Neural progenitor cell (in vitro differentiated cells): ENCODE measurements at regions not wholly inside any gene's neighbourhood (a gene's known extent, or its start where the extent isn't known, plus 50 kb on each side); places are given as distances from the start of the nearest gene placed in this dataset.

Experiments used
- DNase-seq: peaks from one replicate; pipeline ENCODE4 v3.0.0-alpha.2; 2016; ENCODE audit warnings: low spot score
- H2AFZ ChIP-seq: fragments of 200-600 bp; sonication (generic); replicated peaks from 2 replicates; pipeline ENCODE4 v1.6.1; 2016; ENCODE audit warnings: antibody characterized with exemption
- H3F3A ChIP-seq: fragments of 200-600 bp; sonication (generic); 2 replicates; pipeline ENCODE4 v1.6.1; 2016; ENCODE audit warnings: antibody characterized with exemption, low read depth
- H3K27ac ChIP-seq: fragments of 200-600 bp; sonication (generic); 2 replicates; pipeline ENCODE4 v1.5.1; 2016; ENCODE audit warnings: mild to moderate bottlenecking
- H3K27me3 ChIP-seq: fragments of 200-600 bp; sonication (generic); 2 replicates; pipeline ENCODE4 v1.6.1; 2016; ENCODE audit warnings: mild to moderate bottlenecking, moderate library complexity
- H3K36me3 ChIP-seq: fragments of 200-600 bp; sonication (generic); 2 replicates; pipeline ENCODE4 v1.5.1; 2016
- H3K4me1 ChIP-seq: fragments of 200-600 bp; sonication (generic); 2 replicates; pipeline ENCODE4 v1.6.1; 2016; ENCODE audit warnings: mixed run types
- H3K4me2 ChIP-seq: fragments of 200-600 bp; sonication (generic); 2 replicates; pipeline ENCODE4 v1.6.1; 2016
- H3K4me3 ChIP-seq: fragments of 200-600 bp; sonication (generic); 2 replicates; pipeline ENCODE4 v1.5.1; 2016
- H3K79me2 ChIP-seq: fragments of 200-600 bp; sonication (generic); 2 replicates; pipeline ENCODE4 v1.6.1; 2016; ENCODE audit warnings: low read depth
- H3K9ac ChIP-seq: fragments of 200-600 bp; sonication (generic); 2 replicates; pipeline ENCODE4 v1.6.1; 2016
- H3K9me3 ChIP-seq: fragments of 200-600 bp; sonication (generic); 2 replicates; pipeline ENCODE4 v1.5.1; 2016; ENCODE audit warnings: low read depth
- H4K20me1 ChIP-seq: fragments of 200-600 bp; sonication (generic); 2 replicates; pipeline ENCODE4 v1.6.1; 2016; ENCODE audit warnings: low read depth
- H3K27ac Mint-ChIP-seq: 3 replicates; pipeline ENCODE4 v1.8.0; 2021; ENCODE audit warnings: mixed read lengths
- H3K27me3 Mint-ChIP-seq: 2 replicates; pipeline ENCODE4 v1.8.0; 2022; ENCODE audit warnings: low read depth, mild to moderate bottlenecking, inconsistent platforms, moderate library complexity, mixed read lengths; ENCODE audit not compliant: insufficient read depth
- H3K36me3 Mint-ChIP-seq: 3 replicates; pipeline ENCODE4 v1.8.0; 2021; ENCODE audit warnings: mixed read lengths
- H3K4me1 Mint-ChIP-seq: 3 replicates; pipeline ENCODE4 v1.8.0; 2021; ENCODE audit warnings: mixed read lengths
- H3K4me3 Mint-ChIP-seq: 3 replicates; pipeline ENCODE4 v1.8.0; 2021; ENCODE audit warnings: mild to moderate bottlenecking, moderate library complexity, mixed read lengths
- H3K9me3 Mint-ChIP-seq: 3 replicates; pipeline ENCODE4 v1.8.0; 2020; ENCODE audit warnings: mixed read lengths
- EZH2 ChIP-seq: fragments of 200-600 bp; sonication (generic); IDR thresholded peaks from 2 replicates; pipeline ENCODE4 v1.6.1; 2017; ENCODE audit warnings: antibody characterized with exemption, mild to moderate bottlenecking, moderate library complexity
- EZH2phosphoT487 ChIP-seq: fragments of 200-600 bp; sonication (generic); IDR thresholded peaks from 2 replicates; pipeline ENCODE4 v1.6.1; 2017; ENCODE audit warnings: antibody characterized with exemption
- TF ChIP-seq, protein P1 (sequence below): fragments of 200-600 bp; sonication (generic); IDR thresholded peaks from 2 replicates; pipeline ENCODE4 v1.5.1; 2017; ENCODE audit warnings: antibody characterized with exemption, mild to moderate bottlenecking

DNA sequence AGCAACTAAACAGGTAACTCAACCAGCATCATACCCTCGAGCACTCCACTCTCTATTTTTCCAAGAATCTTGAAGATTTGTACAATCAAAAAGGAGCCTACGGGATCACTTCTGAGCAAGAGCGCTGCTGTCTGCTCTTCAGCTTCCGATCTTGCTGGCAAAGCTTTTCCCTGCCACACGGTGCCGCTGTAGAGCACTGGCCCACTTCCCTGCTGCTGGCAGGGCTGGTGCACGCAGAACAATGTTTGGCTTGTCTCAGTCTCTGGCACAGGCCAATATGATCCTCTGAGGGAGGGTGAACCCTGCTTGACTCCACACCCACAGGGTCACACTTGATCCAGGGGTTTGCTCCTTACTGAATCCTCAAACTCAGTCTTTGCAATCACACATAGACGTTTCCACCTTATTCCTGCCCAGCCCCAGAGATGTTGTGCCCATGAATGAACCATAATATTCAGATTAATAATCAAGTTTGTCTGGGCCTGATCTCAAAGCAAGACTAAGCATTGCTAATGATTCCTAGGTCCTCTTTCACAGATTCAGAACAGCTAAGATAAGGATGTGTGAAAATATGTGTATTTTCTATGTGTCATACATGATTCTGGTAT is 536.6 kb downstream of the SOX6 start:
- Histone ChIP-seq H3K27me3 (no peaks in the 10 kb centered on the region), H3K4me3 (no peak overlapping the region), H3K9me3 (no peaks in the 10 kb centered on the region), H3K4me1 (no peaks in the 10 kb centered on the region), H3F3A (no peaks in the 10 kb centered on the region), H4K20me1 (no peaks in the 10 kb centered on the region), H3K9ac (no peak overlapping the region), H3K27ac (no peak overlapping the region), H3K4me2 (no peak overlapping the region), H2AFZ (peak overlapping the region; percentile 18), H3K36me3 (no peaks in the 10 kb centered on the region), H3K79me2 (no peaks in the 10 kb centered on the region)
- Mint-ChIP-seq H3K4me3 (no peak overlapping the region), H3K27ac (no peak overlapping the region), H3K9me3 (peaks cover 22% of the 10 kb centered on the region), H3K36me3 (no peaks in the 10 kb centered on the region), H3K4me1 (peaks cover 12% of the 10 kb centered on the region), H3K27me3 (peaks cover 7% of the 10 kb centered on the region)
- no peak for TF ChIP-seq EZH2
- TF ChIP-seq, protein P1, sequence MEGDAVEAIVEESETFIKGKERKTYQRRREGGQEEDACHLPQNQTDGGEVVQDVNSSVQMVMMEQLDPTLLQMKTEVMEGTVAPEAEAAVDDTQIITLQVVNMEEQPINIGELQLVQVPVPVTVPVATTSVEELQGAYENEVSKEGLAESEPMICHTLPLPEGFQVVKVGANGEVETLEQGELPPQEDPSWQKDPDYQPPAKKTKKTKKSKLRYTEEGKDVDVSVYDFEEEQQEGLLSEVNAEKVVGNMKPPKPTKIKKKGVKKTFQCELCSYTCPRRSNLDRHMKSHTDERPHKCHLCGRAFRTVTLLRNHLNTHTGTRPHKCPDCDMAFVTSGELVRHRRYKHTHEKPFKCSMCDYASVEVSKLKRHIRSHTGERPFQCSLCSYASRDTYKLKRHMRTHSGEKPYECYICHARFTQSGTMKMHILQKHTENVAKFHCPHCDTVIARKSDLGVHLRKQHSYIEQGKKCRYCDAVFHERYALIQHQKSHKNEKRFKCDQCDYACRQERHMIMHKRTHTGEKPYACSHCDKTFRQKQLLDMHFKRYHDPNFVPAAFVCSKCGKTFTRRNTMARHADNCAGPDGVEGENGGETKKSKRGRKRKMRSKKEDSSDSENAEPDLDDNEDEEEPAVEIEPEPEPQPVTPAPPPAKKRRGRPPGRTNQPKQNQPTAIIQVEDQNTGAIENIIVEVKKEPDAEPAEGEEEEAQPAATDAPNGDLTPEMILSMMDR, result peak; percentile 86
- TF ChIP-seq EZH2phosphoT487, result no peak
- DNase-seq, result peak; percentile 74

DNA sequence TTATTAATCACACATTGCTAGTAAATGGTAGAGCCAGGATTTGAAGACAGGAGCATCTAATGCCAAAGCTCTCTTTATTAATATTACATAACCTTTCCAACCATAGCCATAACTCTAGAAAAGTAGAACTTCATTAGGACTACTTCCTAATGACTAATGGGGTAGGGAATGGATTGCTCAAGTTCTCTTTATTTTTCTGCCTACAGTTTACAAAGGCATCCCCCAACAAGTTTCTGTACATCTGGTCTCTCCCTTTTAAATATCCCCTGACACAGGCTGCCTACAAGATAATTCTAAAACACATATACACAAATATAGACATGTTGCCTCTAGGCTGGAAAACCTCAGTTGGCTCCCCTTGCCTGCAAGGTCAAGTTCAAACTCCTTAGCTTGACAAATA is 534.9 kb downstream of the SOX6 start:
- Histone ChIP-seq H3K4me1 (no peaks in the 10 kb centered on the region), H4K20me1 (no peaks in the 10 kb centered on the region), H3K27me3 (no peaks in the 10 kb centered on the region), H3K4me2 (no peak overlapping the region), H3K79me2 (no peaks in the 10 kb centered on the region), H3K9me3 (no peaks in the 10 kb centered on the region), H3F3A (no peaks in the 10 kb centered on the region), H3K36me3 (no peaks in the 10 kb centered on the region), H2AFZ (no peak overlapping the region), H3K27ac (no peak overlapping the region), H3K4me3 (no peak overlapping the region), H3K9ac (no peak overlapping the region)
- peaks cover 6% of the 10 kb centered on the region for H3K27me3 Mint-ChIP-seq
- no peak overlapping the region for H3K4me3 Mint-ChIP-seq
- DNase-seq, result no peak
- no peaks in the 10 kb centered on the region for H3K36me3 Mint-ChIP-seq
- no peak overlapping the region for H3K27ac Mint-ChIP-seq
- peaks cover 12% of the 10 kb centered on the region for H3K4me1 Mint-ChIP-seq
- TF ChIP-seq, protein P1, result no peak
- TF ChIP-seq EZH2 (no peak), EZH2phosphoT487 (no peak)
- H3K9me3 Mint-ChIP-seq, result peaks cover 18% of the 10 kb centered on the region

DNA sequence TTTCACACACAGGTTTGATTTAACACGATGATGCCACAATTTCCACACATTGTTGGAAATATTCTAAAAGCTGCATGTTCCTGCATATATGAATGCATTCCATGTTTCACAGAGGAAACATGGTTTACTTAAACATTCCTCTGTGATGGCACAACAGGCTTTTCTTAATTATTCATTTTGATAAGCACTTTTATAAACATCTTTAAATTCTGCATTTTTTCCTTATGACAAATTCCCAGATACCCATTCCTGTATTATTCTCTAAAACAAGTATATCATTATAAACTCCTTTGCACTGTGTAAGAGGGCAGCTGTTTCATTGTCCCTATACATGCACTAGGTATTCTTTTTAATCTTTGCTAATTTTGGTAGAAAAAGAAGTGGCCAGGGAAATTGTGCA is 532.3 kb downstream of the SOX6 start:
- peaks cover 20% of the 10 kb centered on the region for H3K4me1 ChIP-seq
- H4K20me1 ChIP-seq, result no peaks in the 10 kb centered on the region
- Mint-ChIP-seq H3K27me3 (peaks cover 6% of the 10 kb centered on the region), H3K4me1 (peaks cover 34% of the 10 kb centered on the region), H3K9me3 (peaks cover 18% of the 10 kb centered on the region), H3K36me3 (no peaks in the 10 kb centered on the region), H3K4me3 (no peak overlapping the region), H3K27ac (no peak overlapping the region)
- DNase-seq, result no peak
- H3K36me3 ChIP-seq, result no peaks in the 10 kb centered on the region
- no peak overlapping the region for H3K4me3 ChIP-seq
- no peak overlapping the region for H2AFZ ChIP-seq
- H3K9ac ChIP-seq, result no peak overlapping the region
- no peak overlapping the region for H3K27ac ChIP-seq
- TF ChIP-seq, protein P1, result no peak
- TF ChIP-seq EZH2phosphoT487 (no peak), EZH2 (no peak)
- H3K27me3 ChIP-seq, result no peaks in the 10 kb centered on the region
- no peak overlapping the region for H3K4me2 ChIP-seq
- H3F3A ChIP-seq, result no peaks in the 10 kb centered on the region
- H3K79me2 ChIP-seq, result no peaks in the 10 kb centered on the region
- no peaks in the 10 kb centered on the region for H3K9me3 ChIP-seq
